ENCODE measurements at regions not wholly inside any gene's neighbourhood (a gene's known extent, or its start where the extent isn't known, plus 50 kb on each side); places are given as distances from the start of the nearest gene placed in this dataset.

- TF ChIP-seq EGR1 (IDR thresholded peaks at IDR 0.05) = no peak
- no peak for TF ChIP-seq REST (IDR thresholded peaks at IDR 0.05; ENCODE audit: low read depth)
- TF ChIP-seq EP300 (IDR thresholded peaks at IDR 0.05; ENCODE audit: borderline replicate concordance) = no peak
- no peak for TF ChIP-seq TAF1 (IDR thresholded peaks at IDR 0.05; ENCODE audit: low read depth)
Observed at GRCh38 chr10:4687397-4687796, 138.6 kb upstream of the AKR1E2 start.

Data from Ishikawa (cell line).